Tibial nerve (tissue), 3 donors: ENCODE measurements at regions not wholly inside any gene's neighbourhood (a gene's known extent, or its start where the extent isn't known, plus 50 kb on each side); places are given as distances from the start of the nearest gene placed in this dataset.

Experiments
- CTCF ChIP-seq, 5 experiments: fragments of 200-600 bp in 3 of 5; fragments of 450-650 bp in 2 of 5; sonication (generic) in 3 of 5; IDR thresholded peaks; one replicate each; pipeline ENCODE4 v1.5.1; 2016 to 2019; ENCODE audit warnings: antibody characterized with exemption in 5 of 5, mild to moderate bottlenecking in 3 of 5, moderate library complexity in 2 of 5
- POLR2A ChIP-seq, 2 donors: fragments of 450-650 bp; IDR thresholded peaks; one replicate each; pipeline ENCODE4 v1.6.1; 2017; ENCODE audit warnings: antibody characterized with exemption in 2 of 2, mild to moderate bottlenecking in 2 of 2, moderate library complexity in 2 of 2

DNA sequence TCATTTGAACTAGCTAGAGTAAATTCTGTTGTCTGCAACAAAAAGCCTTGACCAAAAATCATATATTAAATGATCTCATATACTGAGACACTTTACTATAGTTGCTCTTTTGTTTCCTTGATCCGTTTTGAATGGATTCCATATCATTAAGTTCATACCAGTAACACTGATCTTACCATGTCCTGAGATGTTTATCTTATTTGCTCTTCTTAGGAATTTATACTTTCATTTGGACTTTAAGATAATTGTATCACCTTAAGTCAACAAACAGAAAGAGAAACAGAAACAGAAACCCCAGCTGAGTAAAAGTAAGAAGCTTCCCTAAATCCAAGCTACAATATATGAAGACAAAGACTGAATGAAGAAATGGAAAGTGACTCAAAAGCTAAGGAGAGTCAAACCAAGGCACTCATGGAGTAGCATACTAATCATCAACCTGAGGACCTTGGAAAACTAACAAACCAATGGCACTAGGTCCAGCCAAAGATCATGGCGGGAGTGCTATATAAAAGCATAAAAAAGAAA is 106.5 kb upstream of the COX10 start:
- TF ChIP-seq CTCF (IDR thresholded peaks at IDR 0.05) (no peak), POLR2A (IDR thresholded peaks at IDR 0.05) (no peak)
